ENCODE measurements at regions not wholly inside any gene's neighbourhood (a gene's known extent, or its start where the extent isn't known, plus 50 kb on each side); places are given as distances from the start of the nearest gene placed in this dataset.

DNA sequence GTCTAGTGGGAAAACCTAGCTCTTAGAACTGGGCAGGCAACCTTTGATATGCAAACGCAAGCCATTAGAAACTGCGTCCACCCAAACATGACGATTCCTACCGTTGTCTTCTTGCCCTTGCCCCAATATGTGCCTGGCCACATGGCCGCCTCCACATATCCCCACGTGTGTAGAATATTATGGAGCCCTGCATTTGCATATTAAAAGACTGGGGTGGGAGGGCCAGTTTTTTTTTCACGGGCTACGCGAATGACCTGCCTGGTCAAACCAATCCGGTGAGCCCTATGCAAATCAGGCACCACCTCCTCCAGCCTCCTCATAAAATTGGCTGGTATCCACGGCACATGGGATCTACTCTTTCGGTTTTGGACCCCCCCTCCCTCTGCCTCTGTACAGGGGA lies 381.0 kb upstream of the RGMA start:
- TF ChIP-seq FOXP2 (optimal IDR thresholded peaks at IDR 0.05; ENCODE audit: borderline replicate concordance, extremely low read depth, extremely low read length, insufficient read depth) (no peak), POLR2AphosphoS5 (IDR thresholded peaks at IDR 0.05; ENCODE audit: low read depth, low read length) (no peak), TAF1 (IDR thresholded peaks at IDR 0.05; ENCODE audit: borderline replicate concordance, insufficient read depth, low read length) (no peak), SIN3A (IDR thresholded peaks at IDR 0.05; ENCODE audit: borderline replicate concordance, insufficient read depth, low read length) (no peak)
- TF ChIP-seq, protein P1, sequence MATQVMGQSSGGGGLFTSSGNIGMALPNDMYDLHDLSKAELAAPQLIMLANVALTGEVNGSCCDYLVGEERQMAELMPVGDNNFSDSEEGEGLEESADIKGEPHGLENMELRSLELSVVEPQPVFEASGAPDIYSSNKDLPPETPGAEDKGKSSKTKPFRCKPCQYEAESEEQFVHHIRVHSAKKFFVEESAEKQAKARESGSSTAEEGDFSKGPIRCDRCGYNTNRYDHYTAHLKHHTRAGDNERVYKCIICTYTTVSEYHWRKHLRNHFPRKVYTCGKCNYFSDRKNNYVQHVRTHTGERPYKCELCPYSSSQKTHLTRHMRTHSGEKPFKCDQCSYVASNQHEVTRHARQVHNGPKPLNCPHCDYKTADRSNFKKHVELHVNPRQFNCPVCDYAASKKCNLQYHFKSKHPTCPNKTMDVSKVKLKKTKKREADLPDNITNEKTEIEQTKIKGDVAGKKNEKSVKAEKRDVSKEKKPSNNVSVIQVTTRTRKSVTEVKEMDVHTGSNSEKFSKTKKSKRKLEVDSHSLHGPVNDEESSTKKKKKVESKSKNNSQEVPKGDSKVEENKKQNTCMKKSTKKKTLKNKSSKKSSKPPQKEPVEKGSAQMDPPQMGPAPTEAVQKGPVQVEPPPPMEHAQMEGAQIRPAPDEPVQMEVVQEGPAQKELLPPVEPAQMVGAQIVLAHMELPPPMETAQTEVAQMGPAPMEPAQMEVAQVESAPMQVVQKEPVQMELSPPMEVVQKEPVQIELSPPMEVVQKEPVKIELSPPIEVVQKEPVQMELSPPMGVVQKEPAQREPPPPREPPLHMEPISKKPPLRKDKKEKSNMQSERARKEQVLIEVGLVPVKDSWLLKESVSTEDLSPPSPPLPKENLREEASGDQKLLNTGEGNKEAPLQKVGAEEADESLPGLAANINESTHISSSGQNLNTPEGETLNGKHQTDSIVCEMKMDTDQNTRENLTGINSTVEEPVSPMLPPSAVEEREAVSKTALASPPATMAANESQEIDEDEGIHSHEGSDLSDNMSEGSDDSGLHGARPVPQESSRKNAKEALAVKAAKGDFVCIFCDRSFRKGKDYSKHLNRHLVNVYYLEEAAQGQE (IDR thresholded peaks at IDR 0.05; ENCODE audit: insufficient read depth in 1 of 2, low read depth in 2 of 2, low read length in 2 of 2): no peak

Measured in PFSK-1 (cell line).